Common myeloid progenitor, CD34-positive (primary cell): ENCODE measurements at regions not wholly inside any gene's neighbourhood (a gene's known extent, or its start where the extent isn't known, plus 50 kb on each side); places are given as distances from the start of the nearest gene placed in this dataset.
"Not testable (repeated sequence)": the region's sequence is repeated elsewhere in the genome, so short reads cannot be mapped to it uniquely, and the experiment has no call there.

Experiments
- CTCF ChIA-PET: fragments of 350-600 bp; sonication (Branson Sonifier 250); formaldehyde crosslinking; loops from one replicate; lab custom pipeline; 2021; ENCODE audit warnings: antibody characterized with exemption; lab: Charles Lee
- POLR2A ChIA-PET: fragments of 350-600 bp; sonication (Branson Sonifier 250); formaldehyde crosslinking; loops from one replicate; lab custom pipeline; 2021; ENCODE audit warnings: antibody characterized with exemption; lab: Charles Lee
- DNase-seq, 3 donors: peaks; one replicate each; pipeline versions ENCODE4 v3.0.0 to v3.0.0-alpha.2; 2013
- H3K27ac ChIP-seq, 2 experiments: 1 replicate in 1 of 2; 2 replicates in 1 of 2; pipeline ENCODE4 v1.7.0; 2013; ENCODE audit warnings: inconsistent platforms in 2 of 2, low read length in 2 of 2, mild to moderate bottlenecking in 2 of 2, low read depth in 1 of 2, moderate library complexity in 1 of 2; ENCODE audit not compliant: severe bottlenecking in 2 of 2, insufficient read depth in 1 of 2, poor library complexity in 1 of 2
- H3K27me3 ChIP-seq, 5 experiments: replicated peaks in 2 of 5; 1 replicate in 3 of 5; 2 replicates in 2 of 5; pipeline versions ENCODE4 v1.6.1 to v1.7.0; 2013; ENCODE audit warnings: low read length in 4 of 5, mild to moderate bottlenecking in 2 of 5, moderate library complexity in 2 of 5, inconsistent platforms in 1 of 5; ENCODE audit not compliant: insufficient read depth in 5 of 5, control insufficient read depth in 4 of 5
- H3K36me3 ChIP-seq, 4 experiments: 1 replicate in 2 of 4; 2 replicates in 2 of 4; pipeline versions ENCODE4 v1.6.1 to v1.7.0; 2013; ENCODE audit warnings: low read length in 3 of 4, control low read depth in 1 of 4, mild to moderate bottlenecking in 1 of 4; ENCODE audit not compliant: control insufficient read depth in 4 of 4, insufficient read depth in 4 of 4
- H3K4me1 ChIP-seq, 4 experiments: 1 replicate in 3 of 4; 2 replicates in 1 of 4; pipeline versions ENCODE4 v1.6.1 to v1.7.1; 2013; ENCODE audit warnings: low read length in 3 of 4, mild to moderate bottlenecking in 3 of 4, control low read depth in 1 of 4, inconsistent platforms in 1 of 4, moderate library complexity in 1 of 4; ENCODE audit not compliant: control insufficient read depth in 4 of 4, insufficient read depth in 4 of 4; ENCODE audit errors: control extremely low read depth in 1 of 4
- H3K4me3 ChIP-seq, 7 experiments: 1 replicate in 4 of 7; 2 replicates in 3 of 7; pipeline versions ENCODE4 v1.5.1 to v1.7.0; 2013; ENCODE audit warnings: mild to moderate bottlenecking in 7 of 7, low read length in 6 of 7, moderate library complexity in 6 of 7, inconsistent platforms in 2 of 7, low read depth in 2 of 7, control low read depth in 1 of 7; ENCODE audit not compliant: insufficient read depth in 4 of 7, control insufficient read depth in 1 of 7; ENCODE audit errors: extremely low read depth in 1 of 7
- H3K9me3 ChIP-seq, 5 experiments: 1 replicate in 4 of 5; 2 replicates in 1 of 5; pipeline versions ENCODE4 v1.6.1 to v1.7.1; 2013; ENCODE audit warnings: low read length in 4 of 5, mild to moderate bottlenecking in 2 of 5, inconsistent platforms in 1 of 5, low read depth in 1 of 5, moderate library complexity in 1 of 5; ENCODE audit not compliant: control insufficient read depth in 4 of 5, insufficient read depth in 2 of 5; ENCODE audit errors: control extremely low read depth in 1 of 5
- WGBS: methylation state at CpG from one replicate; pipeline ENCODE4 v1.1.5; 2013; ENCODE audit not compliant: insufficient coverage; 5-methylcytosine and 5-hydroxymethylcytosine counted together

- 56% methylated on average over 1 of the region's 2 CpGs for WGBS
- Histone ChIP-seq H3K4me1 (no peaks in the 10 kb centered on the region), H3K9me3 (no peaks in the 10 kb centered on the region), H3K4me3 (no peak overlapping the region), H3K27me3 (no peaks in the 10 kb centered on the region), H3K27ac (no peak overlapping the region), H3K36me3 (no peaks in the 10 kb centered on the region)
- DNase-seq: no peak
- POLR2A ChIA-PET: interaction anchor here (0.6 kb wide), 1 partner anchor 1515 kb away, joined by 3 read pairs; no protein-coding TSS in a partner anchor
- CTCF ChIA-PET: no interaction called here
Measured at GRCh38 chr7:53358269-53358668, 322.8 kb downstream of the POM121L12 start.

GRCh38 chr7:53383131-53383530 lies 347.7 kb downstream of the POM121L12 start:
- no peak for DNase-seq
- 89% methylated on average over 3 of the region's 3 CpGs for WGBS
- CTCF ChIA-PET: no interaction called here
- Histone ChIP-seq H3K9me3 (no peaks in the 10 kb centered on the region), H3K27ac (no peak overlapping the region), H3K36me3 (no peaks in the 10 kb centered on the region), H3K4me1 (no peaks in the 10 kb centered on the region), H3K4me3 (no peak overlapping the region), H3K27me3 (no peaks in the 10 kb centered on the region)
- POLR2A ChIA-PET: no interaction called here

DNA sequence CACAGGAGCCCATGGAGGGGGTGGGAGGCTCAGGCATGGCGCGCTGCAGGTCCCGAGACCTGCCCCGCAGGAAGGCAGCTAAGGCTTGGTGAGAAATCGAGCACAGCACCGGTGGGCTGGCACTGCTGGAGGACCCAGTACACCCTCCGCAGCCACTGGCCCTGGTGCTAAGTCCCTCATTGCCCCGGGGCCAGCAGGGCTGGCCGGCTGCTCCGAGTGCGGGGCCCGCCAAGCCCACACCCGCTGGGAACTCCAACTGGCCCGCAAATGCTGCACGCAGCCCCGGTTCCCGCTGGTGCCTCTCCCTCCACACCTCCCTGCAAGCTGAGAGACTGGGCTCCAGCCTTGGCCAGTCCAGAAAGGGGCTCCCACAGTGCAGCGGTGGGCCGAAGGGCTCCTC lies 349.8 kb downstream of the POM121L12 start:
- CTCF ChIA-PET, H3K4me3 ChIP-seq, DNase-seq, H3K27ac ChIP-seq, POLR2A ChIA-PET, H3K9me3 ChIP-seq, H3K4me1 ChIP-seq, H3K36me3 ChIP-seq, H3K27me3 ChIP-seq: not testable (repeated sequence)
- 93% methylated on average over 19 of the region's 19 CpGs for WGBS

DNA sequence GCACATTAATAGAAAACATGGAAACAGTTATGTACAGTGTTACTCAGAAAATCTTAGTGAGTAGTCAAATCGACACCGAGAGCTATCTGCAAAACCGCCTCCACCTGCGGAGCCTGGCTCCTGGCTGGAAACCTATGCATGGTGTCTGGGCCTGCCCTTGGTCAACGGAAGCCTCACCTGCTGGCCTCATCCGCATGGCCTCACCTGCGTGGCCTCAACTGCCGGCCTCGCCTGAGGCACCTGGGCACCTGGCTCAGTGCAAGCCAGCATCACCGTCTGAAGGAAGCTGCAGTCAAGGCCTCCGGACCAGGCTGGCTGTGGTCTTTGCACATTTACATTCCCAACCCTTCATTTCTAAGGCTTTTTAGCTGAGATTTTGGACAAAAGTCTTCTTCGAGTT lies 352.1 kb downstream of the POM121L12 start:
- H3K4me3 ChIP-seq: no peak overlapping the region
- no peaks in the 10 kb centered on the region for H3K9me3 ChIP-seq
- DNase-seq: no peak
- H3K36me3 ChIP-seq: no peaks in the 10 kb centered on the region
- CTCF ChIA-PET: no interaction called here
- POLR2A ChIA-PET: no interaction called here
- no peak overlapping the region for H3K27ac ChIP-seq
- no peaks in the 10 kb centered on the region for H3K27me3 ChIP-seq
- H3K4me1 ChIP-seq: no peaks in the 10 kb centered on the region
- WGBS: 97% methylated on average over 9 of the region's 12 CpGs

DNA sequence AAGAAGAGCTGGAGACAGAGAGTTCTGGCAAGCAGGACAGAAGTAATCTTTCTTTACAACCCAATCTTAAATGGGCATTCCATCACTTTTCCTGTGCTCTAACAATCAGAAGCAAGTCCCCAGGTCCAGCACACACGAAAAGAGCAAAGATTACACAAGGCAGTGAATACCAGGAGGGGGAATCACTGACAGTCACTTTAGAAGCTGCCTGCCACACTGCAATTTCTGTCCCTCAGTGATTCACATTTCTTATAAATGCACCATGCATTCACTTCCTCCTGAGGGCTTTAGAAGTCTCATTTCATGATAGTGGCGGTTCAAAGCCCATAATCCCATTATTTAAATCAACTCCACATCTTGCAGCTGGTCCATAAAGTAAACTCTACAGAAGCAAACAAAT lies 362.5 kb downstream of the POM121L12 start:
- CTCF ChIA-PET: no interaction called here
- 92% methylated on average over 1 of the region's 2 CpGs for WGBS
- Histone ChIP-seq H3K4me1 (no peaks in the 10 kb centered on the region), H3K4me3 (no peak overlapping the region), H3K9me3 (no peaks in the 10 kb centered on the region), H3K36me3 (no peaks in the 10 kb centered on the region), H3K27me3 (no peaks in the 10 kb centered on the region), H3K27ac (no peak overlapping the region)
- POLR2A ChIA-PET: no interaction called here
- no peak for DNase-seq

- ChIA-PET CTCF (no interaction called here), POLR2A (no interaction called here)
- WGBS: no CpG with 5 or more reads among the region's 2 CpGs
- H3K36me3 ChIP-seq: no peaks in the 10 kb centered on the region
- H3K27me3 ChIP-seq: no peaks in the 10 kb centered on the region
- H3K4me1 ChIP-seq: no peaks in the 10 kb centered on the region
- no peak overlapping the region for H3K4me3 ChIP-seq
- no peaks in the 10 kb centered on the region for H3K9me3 ChIP-seq
- no peak overlapping the region for H3K27ac ChIP-seq
- DNase-seq: no peak
Measured at GRCh38 chr7:53398566-53398965, 363.1 kb downstream of the POM121L12 start.

DNA sequence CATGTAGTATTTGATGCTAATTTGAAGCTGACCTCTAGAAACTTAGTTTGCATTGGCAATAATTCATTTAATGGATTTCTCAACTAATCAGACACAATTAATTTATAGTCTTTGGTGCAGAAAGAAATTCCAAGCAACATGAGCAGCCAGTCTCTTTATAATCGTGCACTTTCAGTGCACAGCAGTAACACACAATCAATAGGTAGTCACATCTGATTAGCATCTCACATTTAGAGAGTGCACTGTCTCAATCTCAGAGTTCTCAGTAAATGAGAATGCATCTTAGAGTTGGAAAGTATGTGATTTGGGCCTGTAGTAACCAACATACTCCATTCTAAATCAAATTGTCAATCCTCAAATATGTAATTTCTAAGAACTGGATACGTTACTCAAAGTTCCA lies 377.6 kb downstream of the POM121L12 start:
- no peak overlapping the region for H3K4me3 ChIP-seq
- H3K4me1 ChIP-seq: no peaks in the 10 kb centered on the region
- DNase-seq: no peak
- no CpG with 5 or more reads among the region's 2 CpGs for WGBS
- ChIA-PET CTCF (no interaction called here), POLR2A (no interaction called here)
- no peak overlapping the region for H3K27ac ChIP-seq
- no peaks in the 10 kb centered on the region for H3K36me3 ChIP-seq
- no peaks in the 10 kb centered on the region for H3K27me3 ChIP-seq
- H3K9me3 ChIP-seq: no peaks in the 10 kb centered on the region
